C4-2B (cell line): ENCODE measurements at regions not wholly inside any gene's neighbourhood (a gene's known extent, or its start where the extent isn't known, plus 50 kb on each side); places are given as distances from the start of the nearest gene placed in this dataset.

Source experiments
- H3K27ac ChIP-seq: fragments of 450-650 bp; 2 replicates; pipeline ENCODE4 v1.5.1; 2017
- ZFX ChIP-seq: fragments of 450-650 bp; IDR thresholded peaks from 2 replicates; pipeline ENCODE4 v1.6.1; 2017
- TF ChIP-seq, protein P1 (sequence below): fragments of 450-650 bp; conservative IDR thresholded peaks from 2 replicates; pipeline ENCODE4 v1.5.1; 2017; ENCODE audit warnings: mild to moderate bottlenecking

GRCh38 chr2:156663757-156664409 lies 227.7 kb downstream of the GPD2 start:
- H3K27ac ChIP-seq, result no peak overlapping the region
- no peak for TF ChIP-seq ZFX
- TF ChIP-seq, protein P1, sequence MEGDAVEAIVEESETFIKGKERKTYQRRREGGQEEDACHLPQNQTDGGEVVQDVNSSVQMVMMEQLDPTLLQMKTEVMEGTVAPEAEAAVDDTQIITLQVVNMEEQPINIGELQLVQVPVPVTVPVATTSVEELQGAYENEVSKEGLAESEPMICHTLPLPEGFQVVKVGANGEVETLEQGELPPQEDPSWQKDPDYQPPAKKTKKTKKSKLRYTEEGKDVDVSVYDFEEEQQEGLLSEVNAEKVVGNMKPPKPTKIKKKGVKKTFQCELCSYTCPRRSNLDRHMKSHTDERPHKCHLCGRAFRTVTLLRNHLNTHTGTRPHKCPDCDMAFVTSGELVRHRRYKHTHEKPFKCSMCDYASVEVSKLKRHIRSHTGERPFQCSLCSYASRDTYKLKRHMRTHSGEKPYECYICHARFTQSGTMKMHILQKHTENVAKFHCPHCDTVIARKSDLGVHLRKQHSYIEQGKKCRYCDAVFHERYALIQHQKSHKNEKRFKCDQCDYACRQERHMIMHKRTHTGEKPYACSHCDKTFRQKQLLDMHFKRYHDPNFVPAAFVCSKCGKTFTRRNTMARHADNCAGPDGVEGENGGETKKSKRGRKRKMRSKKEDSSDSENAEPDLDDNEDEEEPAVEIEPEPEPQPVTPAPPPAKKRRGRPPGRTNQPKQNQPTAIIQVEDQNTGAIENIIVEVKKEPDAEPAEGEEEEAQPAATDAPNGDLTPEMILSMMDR, result no peak

GRCh38 chr2:156666130-156666785 lies 230.1 kb downstream of the GPD2 start:
- TF ChIP-seq, protein P1, result no peak
- no peak for TF ChIP-seq ZFX

DNA sequence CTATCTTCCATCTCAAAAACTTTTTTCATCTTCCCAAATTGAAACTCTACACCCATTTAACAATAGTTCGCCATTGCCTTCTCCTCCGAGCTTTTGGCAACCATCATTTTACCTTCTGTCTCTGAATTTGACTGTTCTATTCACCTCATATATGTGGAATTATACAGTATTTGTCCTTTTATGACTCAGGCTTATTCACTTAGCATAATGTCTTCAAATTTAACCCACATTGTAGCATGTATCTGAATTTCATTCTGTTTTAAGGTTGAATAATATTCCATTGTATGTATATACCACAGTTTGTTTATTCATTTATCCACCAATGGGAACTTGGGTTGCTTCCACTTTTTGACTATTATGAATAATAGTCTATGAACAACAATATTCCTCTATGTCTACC lies 233.9 kb downstream of the GPD2 start:
- no peak for TF ChIP-seq ZFX
- TF ChIP-seq, protein P1, result no peak

More at GRCh38 chr2:156666130-156666785, 230.1 kb downstream of the GPD2 start:
- H3K27ac ChIP-seq, result no peak overlapping the region

GRCh38 chr2:156671706-156672361 lies 235.7 kb downstream of the GPD2 start:
- TF ChIP-seq, protein P1, result no peak
- TF ChIP-seq ZFX, result no peak
- H3K27ac ChIP-seq, result no peak overlapping the region

More for the DNA sequence above, 233.9 kb downstream of the GPD2 start:
- H3K27ac ChIP-seq, result no peak overlapping the region

DNA sequence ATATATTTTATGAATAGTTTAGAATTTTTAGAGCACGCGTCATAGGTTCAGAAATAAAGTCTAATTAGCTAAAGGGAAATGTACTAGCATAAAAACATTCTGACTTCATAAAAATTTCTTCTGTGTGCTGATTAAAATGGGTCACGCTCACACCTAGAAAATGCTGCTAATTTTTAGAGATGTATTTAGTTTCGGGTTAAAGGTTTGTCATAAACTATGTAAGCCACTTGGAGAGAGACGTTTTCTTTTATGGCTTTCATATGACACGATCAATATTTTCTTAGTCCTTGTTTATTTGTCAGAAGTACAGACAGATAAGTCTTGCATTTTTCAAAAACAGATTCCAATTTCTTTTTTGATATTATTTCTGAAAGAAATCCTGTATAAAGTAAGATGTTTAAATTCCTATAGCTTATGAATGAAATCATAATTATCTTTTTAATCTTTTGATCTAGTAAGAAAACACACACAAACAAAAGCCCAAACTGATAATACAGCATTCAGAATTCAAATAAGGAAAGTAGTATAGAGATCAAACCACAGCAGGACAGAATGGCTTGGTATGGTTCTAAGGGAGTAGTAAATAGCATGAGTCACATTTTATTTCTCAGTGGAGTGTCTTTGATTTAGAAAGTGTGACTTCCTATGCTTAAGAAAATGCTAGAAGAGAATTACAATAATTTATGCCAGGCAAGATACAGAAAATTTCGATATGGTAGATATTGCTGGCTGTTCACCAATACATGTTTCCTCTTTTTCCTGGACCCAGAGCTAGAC lies 236.6 kb downstream of the GPD2 start:
- H3K27ac ChIP-seq, result no peak overlapping the region
- TF ChIP-seq ZFX, result no peak
- TF ChIP-seq, protein P1, result no peak

DNA sequence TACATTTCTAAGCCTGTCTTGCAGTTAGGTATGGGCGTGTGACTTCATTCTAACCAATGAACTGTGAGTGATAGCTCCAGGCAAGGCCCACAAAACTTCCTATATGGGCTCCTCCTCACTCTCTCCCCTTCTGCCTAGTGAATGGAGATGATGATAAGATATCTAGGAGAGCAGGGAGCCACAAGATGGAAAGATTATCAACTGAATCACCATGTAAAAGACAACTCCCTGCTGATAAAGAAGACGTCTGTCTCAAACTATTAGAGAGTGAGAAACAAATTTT lies 237.1 kb downstream of the GPD2 start:
- TF ChIP-seq, protein P1, result no peak
- TF ChIP-seq ZFX, result no peak
- no peak overlapping the region for H3K27ac ChIP-seq

- no peak for TF ChIP-seq ZFX
- TF ChIP-seq, protein P1, result no peak
- no peak overlapping the region for H3K27ac ChIP-seq
Measured at GRCh38 chr2:156673981-156674380, 237.8 kb downstream of the GPD2 start.
